ENCODE measurements at regions not wholly inside any gene's neighbourhood (a gene's known extent, or its start where the extent isn't known, plus 50 kb on each side); places are given as distances from the start of the nearest gene placed in this dataset.
"Not testable (repeated sequence)": the region's sequence is repeated elsewhere in the genome, so short reads cannot be mapped to it uniquely, and the experiment has no call there.

- DNase-seq = peak; percentile 88
Measured at GRCh38 chrX:138925330-138925729, 213.8 kb upstream of the FGF13 start.

GRCh38 chrX:138923805-138924204 is 212.3 kb upstream of the FGF13 start:
- DNase-seq = no peak

GRCh38 chrX:138921031-138921430 is 209.5 kb upstream of the FGF13 start:
- no peak for DNase-seq

- no peak for DNase-seq
Measured at GRCh38 chrX:138917781-138918180, 206.3 kb upstream of the FGF13 start.

GRCh38 chrX:138914767-138915166 is 203.2 kb upstream of the FGF13 start:
- no peak for DNase-seq

GRCh38 chrX:138908577-138908976 is 197.1 kb upstream of the FGF13 start:
- no peak for DNase-seq

- no peak for DNase-seq
Measured at GRCh38 chrX:138897621-138898492, 186.3 kb upstream of the FGF13 start.

GRCh38 chrX:138890491-138890890 is 179.0 kb upstream of the FGF13 start:
- DNase-seq = no peak

GRCh38 chrX:138889149-138889548 is 177.6 kb upstream of the FGF13 start:
- DNase-seq = no peak

- DNase-seq = no peak
Measured at GRCh38 chrX:138886769-138887168, 175.3 kb upstream of the FGF13 start.

GRCh38 chrX:138885886-138886285 is 174.4 kb upstream of the FGF13 start:
- no peak for DNase-seq

- not testable (repeated sequence) for DNase-seq
Measured at GRCh38 chrX:138880293-138880692, 168.8 kb upstream of the FGF13 start.

GRCh38 chrX:138877746-138878145 is 166.2 kb upstream of the FGF13 start:
- no peak for DNase-seq

GRCh38 chrX:138875472-138875871 is 164.0 kb upstream of the FGF13 start:
- no peak for DNase-seq

GRCh38 chrX:138874271-138874935 is 162.9 kb upstream of the FGF13 start:
- DNase-seq = no peak

- DNase-seq = not testable (repeated sequence)
Measured at GRCh38 chrX:138873640-138874039, 162.1 kb upstream of the FGF13 start.

GRCh38 chrX:138872537-138872936 is 161.0 kb upstream of the FGF13 start:
- DNase-seq = no peak

- no peak for DNase-seq
Measured at GRCh38 chrX:138871739-138872138, 160.2 kb upstream of the FGF13 start.

GRCh38 chrX:138866643-138867042 is 155.1 kb upstream of the FGF13 start:
- DNase-seq = no peak

- no peak for DNase-seq
Measured at GRCh38 chrX:138865093-138865649, 153.7 kb upstream of the FGF13 start.

GRCh38 chrX:138859421-138859820 is 147.9 kb upstream of the FGF13 start:
- no peak for DNase-seq

GRCh38 chrX:138858951-138859350 is 147.4 kb upstream of the FGF13 start:
- DNase-seq = no peak

GRCh38 chrX:138858438-138858837 is 146.9 kb upstream of the FGF13 start:
- peak; percentile 66 for DNase-seq

Measured in MV-4-11 (cell line).